ENCODE measurements at regions not wholly inside any gene's neighbourhood (a gene's known extent, or its start where the extent isn't known, plus 50 kb on each side); places are given as distances from the start of the nearest gene placed in this dataset.

DNA sequence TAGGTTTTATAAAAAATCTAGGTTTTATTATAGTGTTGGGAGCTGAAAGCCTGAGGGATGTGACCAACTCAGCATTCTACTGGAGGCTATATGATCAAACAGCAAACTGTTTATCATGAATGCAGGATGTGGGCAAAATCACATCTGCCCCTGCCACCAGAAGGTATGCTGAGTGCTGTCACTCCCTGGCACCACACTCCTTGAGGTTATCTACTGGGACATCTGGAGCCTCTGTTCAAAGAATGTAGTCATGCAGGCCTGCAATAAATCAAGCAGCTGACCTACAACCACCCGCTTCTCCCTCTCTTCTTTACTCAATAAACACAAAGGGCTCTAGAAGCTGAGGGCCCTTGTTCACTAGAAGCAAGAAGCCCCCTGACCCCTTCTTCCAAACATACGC lies 328.4 kb upstream of the DDX18 start:
- H3K4me3 Mint-ChIP-seq, result no peak overlapping the region

DNA sequence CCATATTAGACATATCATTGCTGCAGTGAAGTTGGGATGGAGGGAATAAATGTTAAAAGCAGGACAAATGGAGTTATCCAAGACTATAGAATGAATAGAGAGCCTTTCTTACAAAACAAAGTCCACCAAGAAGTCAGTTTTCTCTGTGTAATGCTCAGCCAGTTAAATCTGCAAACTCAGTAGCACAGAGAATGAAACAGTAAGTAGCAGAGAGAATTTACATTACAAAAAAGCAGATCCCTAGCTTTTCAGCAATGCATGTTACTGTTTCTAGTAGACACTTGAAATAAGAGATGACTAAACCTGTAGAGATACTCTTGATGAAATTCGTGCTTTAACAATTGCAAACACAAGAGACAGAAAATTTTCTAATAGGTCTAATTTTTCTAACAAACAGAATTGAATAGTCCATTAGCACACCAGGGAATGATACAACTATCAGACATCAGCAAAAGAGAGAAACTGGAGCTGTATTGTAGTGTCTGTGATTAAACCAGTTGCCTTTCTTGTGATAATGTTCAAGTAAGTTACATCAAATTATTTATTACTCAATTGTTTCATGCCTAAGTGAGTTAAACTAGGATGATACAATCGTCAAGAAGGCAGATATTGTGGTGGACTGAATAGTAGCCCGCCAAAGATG lies 322.2 kb upstream of the DDX18 start:
- Mint-ChIP-seq H3K4me1 (peaks cover 21% of the 10 kb centered on the region), H3K27ac (peak overlapping the region; percentile 77), H3K4me3 (no peak overlapping the region), H3K36me3 (peaks cover 8% of the 10 kb centered on the region), H3K27me3 (ENCODE audit: insufficient read depth, low read depth) (no peaks in the 10 kb centered on the region), H3K9me3 (peaks cover 8% of the 10 kb centered on the region)
- no peak overlapping the region for H3K4me3 ChIP-seq
- peak overlapping the region; percentile 10 for H3K4me2 ChIP-seq
- no peak overlapping the region for H3K9ac ChIP-seq
- H3K4me1 ChIP-seq, result peaks cover 18% of the 10 kb centered on the region
- no peak overlapping the region for H3K27ac ChIP-seq
- no peaks in the 10 kb centered on the region for H3K36me3 ChIP-seq
- TF ChIP-seq, protein P1, sequence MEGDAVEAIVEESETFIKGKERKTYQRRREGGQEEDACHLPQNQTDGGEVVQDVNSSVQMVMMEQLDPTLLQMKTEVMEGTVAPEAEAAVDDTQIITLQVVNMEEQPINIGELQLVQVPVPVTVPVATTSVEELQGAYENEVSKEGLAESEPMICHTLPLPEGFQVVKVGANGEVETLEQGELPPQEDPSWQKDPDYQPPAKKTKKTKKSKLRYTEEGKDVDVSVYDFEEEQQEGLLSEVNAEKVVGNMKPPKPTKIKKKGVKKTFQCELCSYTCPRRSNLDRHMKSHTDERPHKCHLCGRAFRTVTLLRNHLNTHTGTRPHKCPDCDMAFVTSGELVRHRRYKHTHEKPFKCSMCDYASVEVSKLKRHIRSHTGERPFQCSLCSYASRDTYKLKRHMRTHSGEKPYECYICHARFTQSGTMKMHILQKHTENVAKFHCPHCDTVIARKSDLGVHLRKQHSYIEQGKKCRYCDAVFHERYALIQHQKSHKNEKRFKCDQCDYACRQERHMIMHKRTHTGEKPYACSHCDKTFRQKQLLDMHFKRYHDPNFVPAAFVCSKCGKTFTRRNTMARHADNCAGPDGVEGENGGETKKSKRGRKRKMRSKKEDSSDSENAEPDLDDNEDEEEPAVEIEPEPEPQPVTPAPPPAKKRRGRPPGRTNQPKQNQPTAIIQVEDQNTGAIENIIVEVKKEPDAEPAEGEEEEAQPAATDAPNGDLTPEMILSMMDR (IDR thresholded peaks at IDR 0.05), result no peak
- TF ChIP-seq EZH2 (IDR thresholded peaks at IDR 0.05), result no peak
- TF ChIP-seq EZH2phosphoT487 (IDR thresholded peaks at IDR 0.05), result no peak
- no peaks in the 10 kb centered on the region for H4K20me1 ChIP-seq (ENCODE audit: low read depth)
- H2AFZ ChIP-seq (replicated peaks), result no peak overlapping the region
- no peaks in the 10 kb centered on the region for H3F3A ChIP-seq (ENCODE audit: low read depth)
- peak; percentile 8 for DNase-seq (ENCODE audit: low spot score)
- no peaks in the 10 kb centered on the region for H3K79me2 ChIP-seq (ENCODE audit: low read depth)
- no peaks in the 10 kb centered on the region for H3K9me3 ChIP-seq (ENCODE audit: low read depth)
- H3K27me3 ChIP-seq, result no peaks in the 10 kb centered on the region

More for the DNA sequence above, 328.4 kb upstream of the DDX18 start:
- Histone ChIP-seq H3K4me3 (no peak overlapping the region), H3K4me1 (peaks cover under 1% of the 10 kb centered on the region), H3K4me2 (no peak overlapping the region), H4K20me1 (ENCODE audit: low read depth) (no peaks in the 10 kb centered on the region), H2AFZ (replicated peaks) (no peak overlapping the region), H3F3A (ENCODE audit: low read depth) (no peaks in the 10 kb centered on the region), H3K27me3 (no peaks in the 10 kb centered on the region), H3K27ac (no peak overlapping the region), H3K9ac (no peak overlapping the region), H3K36me3 (no peaks in the 10 kb centered on the region), H3K9me3 (ENCODE audit: low read depth) (no peaks in the 10 kb centered on the region), H3K79me2 (ENCODE audit: low read depth) (no peaks in the 10 kb centered on the region)
- peaks cover 3% of the 10 kb centered on the region for H3K36me3 Mint-ChIP-seq
- DNase-seq (ENCODE audit: low spot score), result no peak
- peaks cover 3% of the 10 kb centered on the region for H3K4me1 Mint-ChIP-seq
- peaks cover 4% of the 10 kb centered on the region for H3K9me3 Mint-ChIP-seq
- H3K27me3 Mint-ChIP-seq (ENCODE audit: insufficient read depth, low read depth), result no peaks in the 10 kb centered on the region
- no peak for TF ChIP-seq EZH2 (IDR thresholded peaks at IDR 0.05)
- no peak for TF ChIP-seq EZH2phosphoT487 (IDR thresholded peaks at IDR 0.05)
- TF ChIP-seq, protein P1 (IDR thresholded peaks at IDR 0.05), result no peak
- H3K27ac Mint-ChIP-seq, result no peak overlapping the region

DNA sequence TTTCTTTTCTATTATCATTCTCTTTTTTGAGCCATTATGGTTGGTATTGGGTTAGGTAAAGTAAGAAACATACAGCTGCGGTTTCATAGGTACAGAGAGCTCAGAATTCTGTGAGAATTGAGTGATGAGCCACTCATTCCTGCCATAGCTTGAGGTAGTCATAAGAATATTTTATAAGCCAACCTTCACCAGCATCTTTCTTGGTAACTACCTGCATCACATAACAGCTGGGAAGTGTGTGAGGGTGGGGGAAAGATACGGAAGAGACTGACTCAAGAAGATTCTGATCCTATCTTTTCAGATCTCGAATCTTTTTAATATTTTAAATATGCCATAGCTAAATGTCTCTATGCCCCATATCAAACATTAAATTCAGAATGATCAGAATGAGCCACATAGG lies 313.8 kb upstream of the DDX18 start:
- Histone ChIP-seq H3K27me3 (no peaks in the 10 kb centered on the region), H3K9me3 (ENCODE audit: low read depth) (no peaks in the 10 kb centered on the region), H3K4me1 (no peaks in the 10 kb centered on the region), H4K20me1 (ENCODE audit: low read depth) (no peaks in the 10 kb centered on the region), H3K4me2 (no peak overlapping the region), H3K36me3 (no peaks in the 10 kb centered on the region), H3K4me3 (no peak overlapping the region), H3K9ac (no peak overlapping the region), H2AFZ (replicated peaks) (no peak overlapping the region), H3F3A (ENCODE audit: low read depth) (no peaks in the 10 kb centered on the region), H3K27ac (no peak overlapping the region), H3K79me2 (ENCODE audit: low read depth) (no peaks in the 10 kb centered on the region)
- Mint-ChIP-seq H3K4me3 (no peak overlapping the region), H3K27ac (no peak overlapping the region), H3K27me3 (ENCODE audit: insufficient read depth, low read depth) (no peaks in the 10 kb centered on the region), H3K9me3 (peaks cover 8% of the 10 kb centered on the region), H3K36me3 (peaks cover 8% of the 10 kb centered on the region), H3K4me1 (no peaks in the 10 kb centered on the region)
- no peak for TF ChIP-seq EZH2 (IDR thresholded peaks at IDR 0.05)
- TF ChIP-seq EZH2phosphoT487 (IDR thresholded peaks at IDR 0.05), result no peak
- TF ChIP-seq, protein P1 (IDR thresholded peaks at IDR 0.05), result no peak
- DNase-seq (ENCODE audit: low spot score), result no peak

Measured in neural progenitor cell (in vitro differentiated cells).